NAMALWA (cell line): ENCODE measurements at regions not wholly inside any gene's neighbourhood (a gene's known extent, or its start where the extent isn't known, plus 50 kb on each side); places are given as distances from the start of the nearest gene placed in this dataset.
"Not testable (repeated sequence)": the region's sequence is repeated elsewhere in the genome, so short reads cannot be mapped to it uniquely, and the experiment has no call there.

Experiments used
- DNase-seq: peaks from one replicate; pipeline ENCODE4 v3.0.0-alpha.2; 2015; ENCODE audit warnings: low spot score

- DNase-seq, result not testable (repeated sequence)
Measured at GRCh38 chr5:91566012-91566411, 182.9 kb upstream of the ARRDC3 start.

GRCh38 chr5:91562922-91563321, 179.8 kb upstream of the ARRDC3 start:
- no peak for DNase-seq

GRCh38 chr5:91541696-91542095, 158.6 kb upstream of the ARRDC3 start:
- no peak for DNase-seq

GRCh38 chr5:91538179-91538578, 155.1 kb upstream of the ARRDC3 start:
- no peak for DNase-seq

GRCh38 chr5:91535499-91535898, 152.4 kb upstream of the ARRDC3 start:
- DNase-seq, result no peak

GRCh38 chr5:91534332-91534731, 151.2 kb upstream of the ARRDC3 start:
- DNase-seq, result no peak

- DNase-seq, result no peak
Measured at GRCh38 chr5:91532779-91533178, 149.7 kb upstream of the ARRDC3 start.

GRCh38 chr5:91532281-91532680, 149.2 kb upstream of the ARRDC3 start:
- DNase-seq, result no peak

- DNase-seq, result no peak
Measured at GRCh38 chr5:91528831-91529230, 145.7 kb upstream of the ARRDC3 start.

- no peak for DNase-seq
Measured at GRCh38 chr5:91521785-91522184, 138.7 kb upstream of the ARRDC3 start.

- no peak for DNase-seq
Measured at GRCh38 chr5:91521334-91521733, 138.2 kb upstream of the ARRDC3 start.

GRCh38 chr5:91514400-91514799, 131.3 kb upstream of the ARRDC3 start:
- DNase-seq, result no peak

GRCh38 chr5:91503321-91503720, 120.2 kb upstream of the ARRDC3 start:
- no peak for DNase-seq

GRCh38 chr5:91500758-91501157, 117.6 kb upstream of the ARRDC3 start:
- DNase-seq, result no peak

- peak; percentile 67 for DNase-seq
Measured at GRCh38 chr5:91499943-91500531, 116.9 kb upstream of the ARRDC3 start.

GRCh38 chr5:91495699-91496098, 112.6 kb upstream of the ARRDC3 start:
- no peak for DNase-seq

GRCh38 chr5:91494447-91494996, 111.4 kb upstream of the ARRDC3 start:
- DNase-seq, result no peak

- DNase-seq, result no peak
Measured at GRCh38 chr5:91493086-91493485, 110.0 kb upstream of the ARRDC3 start.

GRCh38 chr5:91491229-91491628, 108.1 kb upstream of the ARRDC3 start:
- DNase-seq, result no peak

- DNase-seq, result no peak
Measured at GRCh38 chr5:91490316-91490715, 107.2 kb upstream of the ARRDC3 start.

- DNase-seq, result no peak
Measured at GRCh38 chr5:91487420-91487819, 104.3 kb upstream of the ARRDC3 start.

- DNase-seq, result no peak
Measured at GRCh38 chr5:91486638-91487037, 103.5 kb upstream of the ARRDC3 start.

- no peak for DNase-seq
Measured at GRCh38 chr5:91484662-91485061, 101.5 kb upstream of the ARRDC3 start.

- DNase-seq, result not testable (repeated sequence)
Measured at GRCh38 chr5:91479376-91479775, 96.3 kb upstream of the ARRDC3 start.
